HG03139 (cell line): ENCODE measurements at regions not wholly inside any gene's neighbourhood (a gene's known extent, or its start where the extent isn't known, plus 50 kb on each side); places are given as distances from the start of the nearest gene placed in this dataset.

Source experiments
- ATAC-seq: cut with Tn5 transposase; IDR thresholded peaks from one replicate; pipeline ENCODE4 v1.9.1; 2021; ENCODE audit not compliant: unreplicated experiment

- no peak for ATAC-seq
These were observed 229.7 kb downstream of the ICE1 start for GRCh38 chr5:5652181-5652580.

DNA sequence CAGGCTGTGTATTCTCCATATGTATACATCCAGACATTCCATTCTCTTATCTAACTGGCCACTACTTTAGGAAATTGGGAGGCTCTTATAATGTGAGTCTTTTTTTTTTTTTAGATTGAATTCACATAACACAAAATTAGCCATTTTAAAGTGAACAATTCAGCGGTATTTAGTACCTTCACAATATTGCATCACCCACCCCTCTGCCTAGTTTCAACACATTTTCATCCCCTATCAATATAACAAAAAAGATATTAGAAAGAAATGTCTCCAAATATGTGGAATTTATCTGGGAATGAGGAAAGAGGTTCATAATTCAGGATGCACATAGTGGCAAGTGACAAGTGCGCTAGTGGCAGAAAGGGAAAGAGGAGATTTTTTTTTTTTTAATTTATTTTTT lies 228.5 kb downstream of the ICE1 start:
- ATAC-seq = no peak

DNA sequence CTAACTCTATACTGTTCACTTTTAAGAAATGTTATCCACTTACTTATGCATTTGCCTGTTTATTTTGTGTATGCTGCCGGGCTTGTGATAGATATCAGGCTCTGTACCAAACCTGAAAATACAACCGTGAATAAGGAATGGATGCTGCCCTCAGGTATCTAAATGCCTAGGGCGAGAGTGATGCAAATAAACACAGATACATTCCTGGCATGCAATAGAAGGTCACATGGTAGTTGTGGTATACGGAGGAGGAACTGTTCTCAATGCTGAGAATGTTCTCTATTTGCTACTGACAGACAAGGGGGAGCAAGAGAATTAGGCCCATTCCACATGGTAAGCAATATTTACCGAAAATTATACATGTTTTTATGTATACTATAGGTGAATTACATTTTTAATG lies 227.8 kb downstream of the ICE1 start:
- no peak for ATAC-seq

- ATAC-seq = no peak
These were observed 227.2 kb downstream of the ICE1 start for GRCh38 chr5:5649641-5650040.

DNA sequence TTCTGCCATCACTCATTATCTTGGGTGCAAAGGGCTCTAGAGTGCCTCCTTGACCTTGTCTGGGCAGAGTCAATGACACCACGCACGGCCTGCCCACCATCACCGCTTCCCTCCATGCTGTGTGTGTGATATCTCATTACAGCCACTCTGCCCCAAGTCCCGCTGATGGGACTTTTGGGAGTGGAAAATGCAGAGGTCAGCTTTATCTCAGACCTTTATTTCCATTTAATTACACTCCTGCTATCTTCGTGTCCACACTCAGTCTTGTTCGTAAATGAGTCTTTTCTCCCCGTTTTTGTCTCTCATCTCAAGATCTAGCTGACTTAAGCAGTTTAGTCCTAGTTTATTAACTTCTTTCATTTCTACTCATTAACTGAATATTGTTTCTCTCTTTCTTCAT lies 226.2 kb downstream of the ICE1 start:
- no peak for ATAC-seq

- no peak for ATAC-seq
These were observed 223.4 kb downstream of the ICE1 start for GRCh38 chr5:5645891-5646290.

DNA sequence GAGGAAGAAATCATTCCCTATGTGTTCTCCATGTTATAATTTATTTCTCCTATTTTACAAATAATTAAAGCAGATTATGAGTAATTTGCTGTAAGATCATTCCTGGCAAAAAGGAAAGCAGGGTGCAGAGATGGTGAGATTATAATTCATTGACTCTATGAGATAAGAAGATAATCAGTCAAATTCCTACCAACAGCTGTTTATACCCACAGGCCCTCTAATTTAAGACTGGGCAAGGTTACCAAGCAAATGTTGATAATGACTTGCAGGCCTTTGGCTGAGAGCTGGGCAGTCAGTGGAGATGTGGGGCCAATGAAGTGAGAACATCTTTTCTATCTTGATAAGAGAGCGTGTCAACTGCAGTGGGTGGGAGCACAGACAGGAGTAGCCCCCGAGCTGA lies 222.7 kb downstream of the ICE1 start:
- no peak for ATAC-seq

GRCh38 chr5:5644249-5644648 lies 221.8 kb downstream of the ICE1 start:
- ATAC-seq = no peak

- no peak for ATAC-seq
These were observed 221.0 kb downstream of the ICE1 start for GRCh38 chr5:5643481-5643880.

DNA sequence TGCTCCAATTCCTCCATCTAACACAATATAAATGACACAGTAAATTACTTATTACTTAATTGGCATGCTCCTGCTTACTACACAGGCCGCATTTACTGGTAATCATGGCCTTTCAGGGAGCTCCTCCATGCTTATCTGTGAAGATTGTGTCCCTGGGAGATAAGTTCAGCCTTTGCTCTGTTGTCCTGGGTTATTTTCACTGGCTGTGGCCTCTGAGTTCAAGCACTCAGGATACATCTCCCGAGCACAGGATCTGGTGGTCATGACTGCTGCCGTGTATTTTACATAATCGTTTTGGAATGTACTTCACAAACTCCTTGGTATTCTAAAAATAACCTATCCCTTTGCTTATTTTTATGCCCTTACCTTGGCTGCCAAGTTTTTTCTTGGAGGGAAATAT lies 215.7 kb downstream of the ICE1 start:
- no peak for ATAC-seq

- ATAC-seq = no peak
These were observed 214.7 kb downstream of the ICE1 start for GRCh38 chr5:5637173-5637572.

DNA sequence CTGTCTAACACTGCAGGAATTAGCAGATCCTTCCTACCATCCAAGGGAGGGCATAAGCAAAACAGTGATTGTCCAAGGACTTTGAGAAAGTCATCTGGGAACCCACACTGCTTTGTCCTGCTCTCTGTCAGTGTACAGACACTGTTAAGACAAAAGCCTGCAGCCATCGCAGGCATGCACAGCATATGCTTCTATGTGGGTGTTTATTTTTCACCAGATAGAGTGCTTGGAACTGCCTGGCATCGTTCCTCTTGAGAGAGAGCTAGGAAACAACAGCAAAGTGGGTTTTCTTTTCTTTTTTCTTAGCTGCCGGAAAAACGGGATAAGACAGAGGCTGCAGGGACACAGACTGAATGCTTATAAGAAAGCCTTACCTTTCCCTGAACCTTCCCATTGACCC lies 212.3 kb downstream of the ICE1 start:
- no peak for ATAC-seq

- no peak for ATAC-seq
These were observed 211.1 kb downstream of the ICE1 start for GRCh38 chr5:5633579-5633978.

DNA sequence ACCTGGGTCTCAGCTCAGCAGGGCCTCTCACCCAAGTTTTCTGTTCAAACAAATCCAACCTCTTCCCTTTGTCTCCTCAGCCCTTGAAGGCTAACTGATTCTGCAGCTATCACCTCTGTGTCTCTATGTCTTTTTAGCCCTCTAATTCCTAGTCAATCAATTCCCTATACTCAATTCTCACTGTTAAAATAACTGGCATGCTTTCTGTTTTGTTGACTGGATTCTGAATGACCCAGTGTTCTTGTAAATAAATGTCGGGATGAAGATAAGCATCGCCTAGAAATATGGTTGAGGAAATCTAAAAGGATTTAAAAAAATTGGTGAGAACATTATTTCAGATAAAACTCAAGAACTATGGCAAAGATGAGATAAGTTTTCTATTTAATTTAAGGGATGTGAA lies 210.2 kb downstream of the ICE1 start:
- no peak for ATAC-seq

DNA sequence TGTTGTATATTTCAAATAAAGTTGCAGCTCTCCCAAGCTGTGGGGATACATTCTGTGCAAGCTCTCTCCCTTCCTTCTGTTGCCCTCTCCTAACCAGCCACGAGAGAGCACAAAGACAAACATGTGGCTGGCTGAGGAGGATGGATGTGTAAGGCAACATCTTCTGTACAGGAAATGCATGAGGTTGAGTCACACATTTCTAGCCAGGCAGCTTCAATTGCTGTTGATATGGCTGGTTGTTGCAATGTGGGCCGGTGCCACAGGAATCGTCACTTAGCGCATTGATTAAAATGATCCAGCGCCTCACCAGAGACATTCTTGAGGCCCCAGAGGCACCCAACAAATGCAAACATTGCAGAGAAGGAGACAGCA lies 207.1 kb downstream of the ICE1 start:
- ATAC-seq = no peak

DNA sequence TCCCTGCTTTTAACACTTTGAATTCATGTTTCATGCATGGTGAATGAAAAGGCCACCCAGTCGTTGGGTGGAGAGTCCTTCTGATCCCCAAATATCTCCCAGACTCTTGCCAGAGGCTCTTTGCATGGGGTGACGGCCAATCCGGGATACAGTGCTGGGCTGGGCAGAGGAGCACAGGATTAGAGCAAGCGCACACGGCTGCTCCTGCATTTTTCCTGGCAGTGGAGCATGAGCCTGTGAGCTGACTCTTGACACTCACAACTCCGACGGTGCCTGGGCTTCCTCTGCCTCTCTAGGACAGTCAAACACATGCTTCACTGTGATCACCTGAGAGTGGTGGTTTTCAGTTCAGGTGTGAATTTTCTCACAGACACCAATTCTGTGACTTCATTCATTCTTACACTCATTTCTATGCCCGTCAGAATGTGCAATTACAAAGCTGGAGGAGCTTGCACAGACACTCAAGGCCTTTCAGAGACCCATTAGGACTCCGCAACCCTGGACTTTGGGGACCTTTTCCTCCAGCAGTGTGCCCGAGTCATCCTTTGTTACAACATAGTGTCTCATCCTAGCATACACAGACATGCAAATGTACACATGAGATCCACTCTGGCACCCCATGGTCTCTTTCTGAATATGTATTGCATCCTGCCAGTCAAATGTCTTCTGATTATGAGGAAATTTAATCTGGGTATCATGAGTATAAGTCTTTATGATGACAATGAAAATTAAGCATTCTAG lies 206.6 kb downstream of the ICE1 start:
- ATAC-seq = no peak

DNA sequence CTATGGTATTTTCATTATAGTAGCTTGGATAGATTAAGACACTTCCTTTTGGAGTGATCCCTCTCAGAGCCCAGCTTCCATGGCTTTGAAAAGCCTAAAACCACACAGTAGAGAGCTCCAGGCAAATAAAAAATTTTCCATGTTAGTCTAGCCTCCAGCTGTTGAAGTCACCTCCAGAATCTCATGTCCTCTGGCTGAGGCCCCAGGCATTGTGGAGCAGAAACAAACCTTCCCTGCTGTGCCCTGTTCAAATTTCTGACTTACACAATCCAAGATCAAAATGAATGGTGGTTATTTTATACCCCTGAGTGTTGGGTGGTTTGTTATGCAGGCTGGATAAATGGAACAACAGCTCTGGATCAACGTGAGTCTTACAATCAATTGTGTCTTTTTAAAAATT lies 203.9 kb downstream of the ICE1 start:
- no peak for ATAC-seq

GRCh38 chr5:5625491-5625890 lies 203.0 kb downstream of the ICE1 start:
- ATAC-seq = no peak

GRCh38 chr5:5623397-5623796 lies 200.9 kb downstream of the ICE1 start:
- ATAC-seq = no peak

- ATAC-seq = no peak
These were observed 200.3 kb downstream of the ICE1 start for GRCh38 chr5:5622806-5623205.

DNA sequence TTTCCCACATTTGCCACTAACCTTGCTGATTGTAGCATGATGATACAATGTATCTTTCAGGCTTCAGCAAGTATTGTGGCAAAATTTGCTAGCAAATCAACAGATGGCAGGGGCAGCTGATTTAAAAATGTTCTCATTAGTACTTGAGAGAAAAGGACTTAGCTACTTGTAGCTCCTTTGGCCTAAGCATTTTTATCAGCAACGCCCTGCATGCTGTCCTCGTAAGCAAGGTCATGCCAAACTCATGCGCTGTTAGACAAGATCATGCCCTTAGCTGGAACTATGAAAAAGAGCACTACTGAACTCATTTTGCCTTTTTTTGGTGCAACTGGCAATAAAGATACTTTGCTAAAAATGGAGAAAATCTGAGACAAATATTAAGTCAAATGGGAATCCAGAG lies 197.1 kb downstream of the ICE1 start:
- ATAC-seq = no peak

GRCh38 chr5:5617024-5617423 lies 194.5 kb downstream of the ICE1 start:
- ATAC-seq = no peak

DNA sequence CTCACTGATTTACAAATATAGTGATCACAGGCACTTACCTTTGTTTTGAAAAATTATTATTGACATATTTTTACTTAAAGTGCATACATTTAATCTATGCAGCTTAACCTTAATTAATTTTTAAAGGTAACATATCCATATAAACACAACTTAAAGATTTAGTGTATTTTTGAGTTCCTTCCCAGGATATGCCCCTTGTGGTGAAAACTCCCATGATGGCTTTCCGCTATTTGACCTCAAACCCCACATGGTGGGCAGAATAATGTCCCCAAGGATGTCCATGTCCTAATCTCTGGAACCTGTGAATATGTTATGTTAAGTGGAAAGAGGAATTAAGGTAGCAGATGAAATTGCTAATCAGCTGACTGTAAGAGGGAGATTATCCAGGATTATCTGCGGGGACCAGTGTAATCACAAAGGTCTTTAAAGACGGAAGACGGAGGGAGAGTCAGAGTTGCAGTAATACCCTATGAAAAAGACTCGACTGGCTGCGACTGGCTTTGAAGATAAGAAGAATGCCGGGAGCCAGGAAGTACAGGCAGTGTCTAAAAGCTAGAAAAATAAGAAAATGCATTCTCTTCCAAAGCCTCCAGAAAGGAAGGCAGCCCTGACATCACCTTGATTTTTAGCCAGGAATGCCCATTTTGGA lies 193.9 kb downstream of the ICE1 start:
- no peak for ATAC-seq
